GM12891 (cell line): ENCODE measurements at regions not wholly inside any gene's neighbourhood (a gene's known extent, or its start where the extent isn't known, plus 50 kb on each side); places are given as distances from the start of the nearest gene placed in this dataset.

Source experiments
- POLR2AphosphoS5 ChIP-seq: IDR thresholded peaks from 2 replicates; pipeline ENCODE4 v1.6.1; 2011; ENCODE audit warnings: low read depth, low read length, control low read depth
- SPI1 ChIP-seq: IDR thresholded peaks from 2 replicates; pipeline ENCODE4 v1.6.1; 2011; ENCODE audit warnings: low read depth, low read length, control low read depth

DNA sequence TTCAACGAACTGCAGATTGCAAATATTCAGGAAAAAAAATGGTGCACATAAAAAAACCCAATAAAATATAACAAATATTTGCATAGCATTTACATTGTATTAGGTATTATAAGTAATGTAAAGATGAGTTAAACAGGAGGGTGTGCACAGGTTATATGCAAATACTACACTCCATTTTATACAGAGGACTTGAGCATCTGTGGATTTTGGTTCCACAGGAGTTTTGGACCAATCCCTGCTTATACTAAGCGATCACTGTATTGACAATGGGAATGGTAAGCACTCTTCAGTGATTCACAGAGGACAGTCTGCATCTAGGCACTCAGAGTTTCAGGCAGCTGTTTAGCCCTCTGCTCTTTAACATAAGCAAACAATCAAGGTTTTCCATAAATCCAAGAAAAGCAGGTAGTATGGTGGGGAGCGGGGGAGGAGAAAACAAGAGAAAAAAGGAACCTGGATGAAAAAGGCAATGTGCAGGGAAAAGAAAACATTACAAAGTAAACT, 206.0 kb upstream of the PARD3B start:
- TF ChIP-seq POLR2AphosphoS5 (no peak), SPI1 (no peak)
